Left hindlimb (tissue), 1 donor: ENCODE measurements at regions not wholly inside any gene's neighbourhood (a gene's known extent, or its start where the extent isn't known, plus 50 kb on each side); places are given as distances from the start of the nearest gene placed in this dataset.
A peak's percentile ranks its signal among the peaks of the same experiment; 100 is the strongest.
"Not testable (repeated sequence)": the region's sequence is repeated elsewhere in the genome, so short reads cannot be mapped to it uniquely, and the experiment has no call there.

Experiments used
- DNase-seq: peaks from one replicate; pipeline ENCODE4 v3.0.0-alpha.2; 2018

DNA sequence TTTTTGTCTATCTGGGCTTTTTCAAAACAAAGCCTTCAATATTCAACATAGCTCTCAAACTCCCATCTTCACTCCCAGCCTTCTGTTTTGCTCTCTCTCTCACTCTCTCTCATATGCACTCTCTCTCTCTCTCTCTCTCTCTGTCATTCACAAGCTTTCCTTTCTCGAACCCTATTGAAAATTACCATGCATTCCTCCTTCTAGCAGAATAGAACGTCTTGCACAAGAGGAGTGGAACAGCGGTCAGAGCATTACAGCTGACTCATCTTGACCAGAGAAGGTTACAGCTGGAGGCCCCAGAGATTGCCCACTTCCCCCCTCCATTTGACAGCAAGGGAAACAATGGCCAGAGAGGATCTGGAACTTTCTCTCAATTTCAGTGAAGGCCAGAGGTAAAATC lies 51.0 kb upstream of the LIFR start:
- DNase-seq, result no peak

DNA sequence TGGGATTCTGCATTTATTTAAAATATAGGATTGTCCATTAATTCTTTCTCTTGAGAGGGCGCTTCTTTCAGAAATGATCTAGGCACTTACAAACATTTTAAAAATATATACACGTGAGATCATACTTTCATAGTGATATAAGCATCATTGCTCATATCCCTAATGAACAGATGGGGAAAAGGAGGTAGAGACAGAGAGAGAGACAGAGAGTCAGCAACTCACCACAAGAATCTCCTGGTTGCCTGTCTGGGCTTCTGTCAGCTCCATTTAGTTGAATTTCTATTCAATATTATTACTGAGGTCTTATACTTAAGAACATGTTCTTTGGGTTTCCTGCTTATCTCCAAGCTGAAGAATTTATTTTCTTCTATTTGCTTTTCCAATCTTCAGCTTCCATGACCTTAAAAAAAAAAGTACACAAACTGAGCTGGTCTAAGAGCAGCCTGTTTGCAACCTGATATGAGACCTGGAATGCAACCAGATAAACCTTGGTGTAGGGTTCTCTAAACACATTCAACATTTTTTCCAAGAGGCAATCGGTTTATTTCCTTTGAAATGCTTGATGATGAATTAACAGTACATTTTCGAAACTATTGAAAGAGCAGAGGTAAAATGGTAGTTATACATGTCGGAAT lies 51.6 kb upstream of the LIFR start:
- no peak for DNase-seq

GRCh38 chr5:38608874-38609273 lies 52.4 kb upstream of the LIFR start:
- no peak for DNase-seq

- no peak for DNase-seq
These were observed 56.4 kb upstream of the LIFR start for GRCh38 chr5:38612851-38613250.

- no peak for DNase-seq
These were observed 57.0 kb upstream of the LIFR start for GRCh38 chr5:38613490-38613889.

DNA sequence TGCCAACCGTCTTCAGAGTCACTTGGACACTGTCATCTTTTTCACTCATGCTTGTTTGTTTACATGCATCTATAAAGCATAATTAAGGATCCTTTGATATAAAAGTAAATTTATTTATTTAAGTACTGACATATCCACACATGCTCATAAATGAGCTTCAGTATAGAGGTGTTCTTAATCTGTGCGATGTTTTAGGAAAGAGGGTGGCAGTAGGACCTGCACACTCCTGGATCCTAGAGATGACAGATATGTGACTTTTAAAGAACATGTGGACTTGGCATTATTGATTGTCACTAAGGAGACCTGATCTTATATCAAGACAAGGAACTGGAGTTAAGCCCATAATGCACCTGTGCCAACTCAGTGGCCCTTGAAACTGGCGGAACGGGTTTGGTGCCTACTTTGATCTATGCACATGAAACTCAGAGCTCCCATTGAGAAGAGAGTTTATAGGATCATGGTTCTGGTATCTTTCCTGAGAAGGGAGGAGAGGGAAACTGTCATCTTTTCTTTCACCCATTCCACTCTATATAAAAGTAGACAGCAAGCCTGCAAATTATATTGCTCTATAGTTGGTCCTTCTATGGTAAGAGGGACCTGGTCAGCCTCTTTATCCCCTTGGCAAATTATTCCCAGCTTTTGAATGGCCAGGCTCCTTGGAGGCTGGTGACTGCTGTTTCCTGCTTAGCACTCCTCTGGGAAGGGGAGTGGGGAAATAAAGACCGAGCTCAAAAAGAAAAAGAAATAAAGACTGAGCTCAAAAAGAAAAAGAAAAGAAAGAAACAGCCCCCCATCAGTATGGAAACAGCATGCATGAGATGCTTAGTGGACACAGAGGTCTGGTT lies 57.8 kb upstream of the LIFR start:
- DNase-seq, result no peak

- no peak for DNase-seq
These were observed 58.6 kb upstream of the LIFR start for GRCh38 chr5:38615042-38615441.

DNA sequence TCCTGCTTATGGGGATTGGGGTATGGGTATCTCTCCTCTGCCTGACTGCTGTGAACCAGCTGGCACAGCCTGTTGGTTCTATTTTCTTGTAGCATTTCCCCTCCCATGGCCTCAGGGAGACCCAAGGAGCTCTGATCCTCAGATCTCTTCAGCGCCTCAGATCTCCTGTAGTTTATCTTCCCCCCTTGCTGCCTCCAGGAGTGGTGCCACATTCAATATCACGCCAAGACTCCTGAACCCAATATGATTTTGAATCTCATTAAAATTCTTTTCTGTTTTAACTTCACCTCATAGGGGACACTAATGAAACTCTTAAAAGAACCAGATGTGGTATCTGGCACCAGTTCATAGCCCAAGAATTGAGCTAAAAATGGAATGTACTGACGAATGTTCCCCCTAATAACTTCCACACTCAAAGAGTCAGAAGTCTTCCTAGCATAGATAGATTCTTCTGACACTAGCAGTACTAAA lies 59.6 kb upstream of the LIFR start:
- DNase-seq, result no peak

DNA sequence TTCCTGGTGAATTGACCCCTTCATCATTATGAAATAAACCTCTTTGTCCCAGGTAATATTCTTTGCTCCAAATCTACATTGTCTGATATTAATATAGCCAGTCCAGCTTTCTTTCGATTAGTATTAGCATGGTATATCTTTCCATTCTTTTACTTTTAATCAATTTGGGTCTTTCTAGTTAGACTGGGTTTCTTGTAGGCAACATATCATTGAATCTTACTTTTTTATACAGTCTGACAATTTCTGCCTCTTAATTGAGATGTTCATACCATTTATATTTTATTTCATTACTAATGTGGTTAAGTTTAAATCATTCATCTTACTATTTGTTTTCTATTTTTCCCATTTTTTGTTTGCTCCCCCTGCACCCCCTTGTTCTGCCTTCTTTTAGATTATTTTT lies 61.7 kb upstream of the LIFR start:
- DNase-seq, result no peak

DNA sequence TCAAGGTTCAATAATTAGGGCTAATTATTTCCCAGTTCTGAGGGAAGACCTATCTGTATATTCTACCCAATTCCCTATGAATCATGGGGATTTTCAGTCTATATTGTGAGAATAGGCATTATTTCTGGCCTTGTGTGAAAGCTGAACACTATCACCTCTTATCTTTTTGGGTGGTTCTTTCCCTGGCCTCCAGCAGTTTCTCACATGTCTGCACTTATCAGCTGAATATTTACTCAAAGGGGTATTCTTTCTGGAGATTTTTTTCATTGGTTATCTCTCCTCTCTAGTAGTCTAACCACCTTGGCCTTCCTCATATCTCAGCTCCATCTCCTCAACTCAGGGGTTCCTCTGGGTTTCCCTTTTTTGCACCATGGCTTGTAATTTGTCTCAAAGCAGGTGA lies 64.9 kb upstream of the LIFR start:
- DNase-seq, result no peak

GRCh38 chr5:38621840-38622437 lies 65.5 kb upstream of the LIFR start:
- DNase-seq, result no peak

- no peak for DNase-seq
These were observed 66.3 kb upstream of the LIFR start for GRCh38 chr5:38622723-38623129.

- DNase-seq, result not testable (repeated sequence)
These were observed 68.1 kb upstream of the LIFR start for GRCh38 chr5:38624541-38624940.

DNA sequence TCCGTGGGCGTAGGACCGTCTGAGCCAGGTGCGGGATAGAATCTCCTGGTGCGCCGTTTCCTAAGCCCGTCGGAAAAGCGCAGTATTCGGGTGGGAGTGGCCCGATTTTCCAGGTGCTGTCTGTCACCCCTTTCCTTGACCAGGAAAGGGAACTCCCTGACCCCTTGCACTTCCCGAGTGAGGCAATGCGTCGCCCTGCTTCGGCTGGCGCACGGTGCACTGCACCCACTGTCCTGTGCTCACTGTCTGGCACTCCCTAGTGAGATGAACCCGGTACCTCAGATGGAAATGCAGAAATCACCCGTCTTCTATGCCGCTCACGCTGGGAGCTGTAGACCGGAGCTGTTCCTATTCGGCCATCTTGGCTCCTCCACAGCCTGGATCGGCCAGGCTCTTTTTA lies 74.9 kb upstream of the LIFR start:
- not testable (repeated sequence) for DNase-seq

DNA sequence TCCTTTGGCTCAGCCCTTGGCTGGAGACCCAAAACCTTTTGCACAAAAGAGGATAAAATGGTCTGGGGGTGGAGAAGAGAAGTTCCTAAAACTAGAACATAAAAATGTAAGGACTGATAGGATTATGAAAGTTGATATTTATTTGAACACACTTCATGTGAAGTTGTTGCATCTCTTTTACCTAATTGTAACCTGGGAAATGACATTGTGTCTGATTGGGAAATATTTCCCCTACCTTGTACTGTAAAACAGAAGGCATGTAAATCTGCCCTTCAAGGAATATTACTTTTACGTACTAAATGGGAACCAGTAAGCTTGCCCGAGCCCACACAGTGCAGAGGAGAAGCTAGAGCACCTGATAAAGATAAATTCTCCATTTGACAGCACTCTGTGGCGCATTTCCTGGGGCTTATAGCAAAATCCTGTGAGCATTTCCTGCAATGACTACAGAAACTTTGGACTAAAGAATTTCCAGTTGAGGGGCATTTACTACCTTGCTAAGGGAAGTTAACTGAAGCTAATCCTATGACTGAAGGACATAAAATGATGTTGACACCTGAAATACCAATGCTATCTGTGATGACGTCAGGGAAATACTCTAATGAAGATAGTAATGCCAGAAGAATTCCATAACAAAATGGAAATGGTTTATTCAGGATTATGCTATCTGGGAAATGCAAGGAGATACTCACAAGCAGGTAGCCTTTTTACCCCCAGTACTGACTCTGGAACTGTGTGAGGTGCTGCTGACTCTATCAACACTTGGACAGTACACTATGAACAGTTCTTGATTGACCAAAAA lies 78.3 kb upstream of the LIFR start:
- no peak for DNase-seq

DNA sequence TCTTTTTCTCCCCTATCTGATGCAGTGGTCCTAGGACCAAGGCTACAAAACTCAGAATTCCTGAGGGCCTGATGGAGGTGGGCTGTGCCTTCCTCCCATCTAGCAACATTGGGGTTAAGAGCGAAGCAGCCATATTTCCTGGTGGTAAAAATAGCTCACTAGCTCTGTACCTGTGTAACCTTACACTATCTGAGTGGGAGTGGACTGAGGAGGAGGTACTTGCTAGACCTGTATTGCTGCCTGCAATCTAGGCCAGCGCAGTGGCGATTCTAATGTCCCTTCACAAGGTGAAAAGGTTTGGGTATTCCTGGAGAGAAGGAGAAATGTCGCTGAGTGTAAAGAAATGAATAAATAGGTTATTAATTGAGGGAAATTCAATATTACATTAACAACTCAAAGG lies 80.2 kb upstream of the LIFR start:
- no peak for DNase-seq

DNA sequence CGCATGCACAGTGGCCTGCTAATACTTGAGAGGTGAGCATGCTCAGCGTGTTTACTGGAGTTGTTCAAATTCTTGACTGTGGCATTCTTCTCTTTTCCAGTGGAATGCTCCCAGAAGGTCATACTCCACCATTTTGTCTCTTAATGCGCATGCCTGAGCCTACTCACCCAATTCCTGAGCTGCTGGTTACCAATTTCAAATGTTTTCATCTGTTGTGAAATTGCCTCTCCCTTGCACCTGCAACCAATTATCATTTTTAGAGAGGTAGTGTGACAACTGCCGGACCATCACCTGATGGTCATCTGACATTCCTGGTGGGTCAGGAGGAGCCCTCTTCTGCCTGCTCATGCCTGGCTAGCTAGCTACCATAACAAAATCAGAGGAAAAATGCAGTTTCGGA lies 82.2 kb upstream of the LIFR start:
- no peak for DNase-seq

DNA sequence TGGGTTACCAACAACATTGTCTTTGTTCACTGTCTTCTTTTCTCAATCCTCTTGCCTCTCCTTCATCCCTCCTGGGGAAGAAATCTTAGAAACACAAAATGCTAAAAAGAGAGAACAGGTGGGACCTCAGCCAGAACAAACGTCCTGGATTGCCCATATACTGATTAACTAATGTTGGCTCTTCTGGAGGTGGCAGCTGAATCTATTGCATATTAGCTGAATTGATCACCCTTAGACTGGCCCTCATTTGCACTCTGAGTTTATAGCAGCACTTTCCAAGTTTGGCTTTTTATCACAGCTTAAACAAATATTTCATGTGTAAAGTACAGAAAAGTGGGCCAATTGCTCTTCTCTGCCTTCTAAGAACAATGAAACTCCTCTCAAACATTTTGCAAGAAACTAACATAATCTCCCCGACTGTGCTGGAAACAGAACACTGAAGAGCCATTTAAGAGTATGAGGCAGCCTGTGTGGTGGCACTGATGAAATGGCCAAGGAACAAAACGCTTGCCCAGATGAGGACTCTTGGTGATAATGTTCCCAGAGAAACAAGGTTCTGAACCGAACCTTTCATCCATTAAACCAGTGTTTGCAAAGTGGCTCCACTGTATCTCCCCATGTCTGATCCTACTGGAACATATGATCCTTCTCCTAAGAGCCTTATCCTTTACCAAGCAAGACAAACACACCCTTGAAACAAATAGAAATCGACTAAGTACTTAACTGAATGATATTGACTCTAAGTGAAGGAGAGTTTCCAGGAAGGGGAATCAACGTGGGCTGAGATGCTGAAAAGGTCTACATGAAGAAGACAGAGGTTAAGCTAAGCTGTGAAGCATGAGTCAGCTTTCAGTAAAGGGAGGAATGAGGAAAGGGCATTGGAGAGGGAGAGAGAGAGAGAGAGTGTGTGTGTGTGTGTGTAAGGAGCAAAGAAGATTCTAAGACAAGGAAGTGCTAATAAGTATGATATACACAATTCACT lies 83.2 kb upstream of the LIFR start:
- no peak for DNase-seq

- DNase-seq, result peak; percentile 77
These were observed 84.6 kb upstream of the LIFR start for GRCh38 chr5:38641003-38641402.

- no peak for DNase-seq
These were observed 85.9 kb upstream of the LIFR start for GRCh38 chr5:38642189-38642911.

DNA sequence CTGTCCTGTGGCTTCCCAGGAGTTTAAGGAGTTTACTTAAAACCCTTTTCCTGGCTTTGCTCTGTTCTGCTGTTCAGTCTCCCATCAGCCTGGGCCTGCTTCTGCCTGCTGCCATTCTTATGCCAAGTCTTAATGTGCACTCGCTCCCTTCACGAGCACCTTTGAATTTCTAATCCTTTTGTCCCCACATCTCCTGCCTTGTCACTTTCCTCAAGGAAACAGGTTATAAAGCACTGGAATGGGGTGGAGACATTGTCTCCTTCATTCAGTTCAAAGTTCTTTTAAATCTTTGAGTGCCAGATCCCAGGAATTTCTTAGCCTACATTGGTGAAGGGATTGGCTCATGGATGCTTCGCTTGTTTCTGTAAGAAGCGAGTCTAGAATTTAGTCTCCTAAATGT lies 87.2 kb upstream of the LIFR start:
- no peak for DNase-seq
